KOPT-K1 (cell line): ENCODE measurements at regions not wholly inside any gene's neighbourhood (a gene's known extent, or its start where the extent isn't known, plus 50 kb on each side); places are given as distances from the start of the nearest gene placed in this dataset.

Source experiments
- H3K27ac ChIP-seq: fragments of 200-600 bp; sonication (generic); 2 replicates; pipeline ENCODE4 v1.5.1; 2016; ENCODE audit warnings: antibody characterized with exemption, mild to moderate bottlenecking, low read depth, low read length; ENCODE audit not compliant: poor library complexity, severe bottlenecking
- H3K36me3 ChIP-seq: fragments of 200-600 bp; sonication (generic); 2 replicates; pipeline ENCODE4 v1.5.1; 2017; ENCODE audit warnings: antibody characterized with exemption, mild to moderate bottlenecking, low read length, moderate library complexity; ENCODE audit not compliant: insufficient read depth
- H3K9me3 ChIP-seq: fragments of 200-600 bp; sonication (generic); 2 replicates; pipeline ENCODE4 v1.5.1; 2017; ENCODE audit warnings: antibody characterized with exemption, low read length, mild to moderate bottlenecking; ENCODE audit not compliant: insufficient read depth, poor library complexity, severe bottlenecking

GRCh38 chr22:27626675-27627443, 174.7 kb downstream of the MN1 start:
- no peaks in the 10 kb centered on the region for H3K9me3 ChIP-seq
- no peaks in the 10 kb centered on the region for H3K36me3 ChIP-seq

GRCh38 chr22:27627444-27627833, 174.1 kb downstream of the MN1 start:
- H3K27ac ChIP-seq: no peak overlapping the region
- H3K36me3 ChIP-seq: no peaks in the 10 kb centered on the region

More at GRCh38 chr22:27626675-27627443, 174.7 kb downstream of the MN1 start:
- H3K27ac ChIP-seq: no peak overlapping the region

GRCh38 chr22:27627901-27628300, 173.7 kb downstream of the MN1 start:
- Histone ChIP-seq H3K27ac (no peak overlapping the region), H3K9me3 (no peaks in the 10 kb centered on the region), H3K36me3 (no peaks in the 10 kb centered on the region)

More at GRCh38 chr22:27627444-27627833, 174.1 kb downstream of the MN1 start:
- H3K9me3 ChIP-seq: no peaks in the 10 kb centered on the region

- no peaks in the 10 kb centered on the region for H3K9me3 ChIP-seq
- no peak overlapping the region for H3K27ac ChIP-seq
- no peaks in the 10 kb centered on the region for H3K36me3 ChIP-seq
These were observed 173.2 kb downstream of the MN1 start for GRCh38 chr22:27628341-27628740.

GRCh38 chr22:27628891-27629631, 172.5 kb downstream of the MN1 start:
- H3K36me3 ChIP-seq: no peaks in the 10 kb centered on the region
- no peak overlapping the region for H3K27ac ChIP-seq
- no peaks in the 10 kb centered on the region for H3K9me3 ChIP-seq

- Histone ChIP-seq H3K36me3 (no peaks in the 10 kb centered on the region), H3K27ac (no peak overlapping the region), H3K9me3 (no peaks in the 10 kb centered on the region)
These were observed 171.5 kb downstream of the MN1 start for GRCh38 chr22:27629908-27630673.

GRCh38 chr22:27630754-27631153, 170.8 kb downstream of the MN1 start:
- no peaks in the 10 kb centered on the region for H3K9me3 ChIP-seq
- H3K27ac ChIP-seq: no peak overlapping the region
- H3K36me3 ChIP-seq: no peaks in the 10 kb centered on the region

GRCh38 chr22:27631641-27632040, 169.9 kb downstream of the MN1 start:
- H3K27ac ChIP-seq: no peak overlapping the region
- H3K36me3 ChIP-seq: no peaks in the 10 kb centered on the region
- H3K9me3 ChIP-seq: no peaks in the 10 kb centered on the region

- no peak overlapping the region for H3K27ac ChIP-seq
- no peaks in the 10 kb centered on the region for H3K9me3 ChIP-seq
These were observed 168.9 kb downstream of the MN1 start for GRCh38 chr22:27632451-27633295.

GRCh38 chr22:27633296-27633871, 168.2 kb downstream of the MN1 start:
- Histone ChIP-seq H3K9me3 (no peaks in the 10 kb centered on the region), H3K36me3 (no peaks in the 10 kb centered on the region), H3K27ac (no peak overlapping the region)

More at GRCh38 chr22:27632451-27633295, 168.9 kb downstream of the MN1 start:
- H3K36me3 ChIP-seq: no peaks in the 10 kb centered on the region

- Histone ChIP-seq H3K27ac (no peak overlapping the region), H3K36me3 (no peaks in the 10 kb centered on the region), H3K9me3 (no peaks in the 10 kb centered on the region)
These were observed 167.4 kb downstream of the MN1 start for GRCh38 chr22:27634043-27634740.

- no peak overlapping the region for H3K27ac ChIP-seq
- no peaks in the 10 kb centered on the region for H3K36me3 ChIP-seq
- H3K9me3 ChIP-seq: no peaks in the 10 kb centered on the region
These were observed 166.1 kb downstream of the MN1 start for GRCh38 chr22:27635435-27635834.

- no peaks in the 10 kb centered on the region for H3K9me3 ChIP-seq
- no peaks in the 10 kb centered on the region for H3K36me3 ChIP-seq
These were observed 165.7 kb downstream of the MN1 start for GRCh38 chr22:27635852-27636251.

More at GRCh38 chr22:27635852-27636251, 165.7 kb downstream of the MN1 start:
- H3K27ac ChIP-seq: no peak overlapping the region
